Fibroblast of lung (primary cell): ENCODE measurements at regions not wholly inside any gene's neighbourhood (a gene's known extent, or its start where the extent isn't known, plus 50 kb on each side); places are given as distances from the start of the nearest gene placed in this dataset.

Source experiments
- DNase-seq, 2 donors: peaks; one replicate each; pipeline versions ENCODE4 v3.0.0 to v3.0.0-alpha.2; 2010; ENCODE audit warnings: low read depth in 2 of 2
- H2AFZ ChIP-seq: 2 replicates; pipeline ENCODE4 v1.5.1; 2012; ENCODE audit warnings: low read length, control low read depth, inconsistent platforms
- H3K27ac ChIP-seq: 2 replicates; pipeline ENCODE4 v1.5.1; 2011; ENCODE audit warnings: low read length, control low read depth; ENCODE audit not compliant: insufficient read depth
- H3K27me3 ChIP-seq: 2 replicates; pipeline ENCODE4 v1.5.1; 2011; ENCODE audit warnings: mild to moderate bottlenecking, low read length; ENCODE audit not compliant: control insufficient read depth, insufficient read depth
- H3K36me3 ChIP-seq: 2 replicates; pipeline ENCODE4 v1.5.1; 2011; ENCODE audit warnings: low read length; ENCODE audit not compliant: control insufficient read depth, insufficient read depth
- H3K4me1 ChIP-seq: 2 replicates; pipeline ENCODE4 v1.5.1; 2011; ENCODE audit warnings: low read length; ENCODE audit not compliant: control insufficient read depth, insufficient read depth; ENCODE audit errors: extremely low read depth
- H3K4me2 ChIP-seq: 2 replicates; pipeline ENCODE4 v1.5.1; 2011; ENCODE audit warnings: low read length, control low read depth; ENCODE audit not compliant: insufficient read depth; ENCODE audit errors: extremely low read depth
- H3K4me3 ChIP-seq, 4 experiments: fragments of 200-600 bp in 1 of 4; sonication (generic) in 1 of 4; replicated peaks in 1 of 4; 2 replicates each; pipeline ENCODE4 v1.5.1; 2011 to 2016; ENCODE audit warnings: low read length in 4 of 4, low read depth in 3 of 4, mild to moderate bottlenecking in 3 of 4, control low read depth in 2 of 4, inconsistent platforms in 1 of 4, mixed read lengths in 1 of 4; ENCODE audit not compliant: insufficient read depth in 1 of 4; ENCODE audit errors: control extremely low read depth in 1 of 4
- H3K79me2 ChIP-seq: 2 replicates; pipeline ENCODE4 v1.5.1; 2012; ENCODE audit warnings: mild to moderate bottlenecking, low read length, inconsistent platforms; ENCODE audit not compliant: control insufficient read depth, insufficient read depth
- H3K9ac ChIP-seq: 2 replicates; pipeline ENCODE4 v1.5.1; 2011; ENCODE audit warnings: mild to moderate bottlenecking, low read length, control low read depth; ENCODE audit not compliant: insufficient read depth
- H3K9me3 ChIP-seq: 2 replicates; pipeline ENCODE4 v1.5.1; 2012; ENCODE audit warnings: low read depth, low read length; ENCODE audit not compliant: control insufficient read depth, insufficient read depth
- H4K20me1 ChIP-seq: 2 replicates; pipeline ENCODE4 v1.5.1; 2011; ENCODE audit warnings: low read length; ENCODE audit not compliant: control insufficient read depth, insufficient read depth; ENCODE audit errors: extremely low read depth
- EZH2 ChIP-seq: IDR thresholded peaks from 2 replicates; pipeline ENCODE4 v1.5.1; 2012; ENCODE audit warnings: low read length, control low read depth, mild to moderate bottlenecking; ENCODE audit errors: missing control alignments
- TF ChIP-seq, protein P1 (sequence below), 2 donors: IDR thresholded peaks in 1 of 2; conservative IDR thresholded peaks in 1 of 2; 1 replicate in 1 of 2; 2 replicates in 1 of 2; pipeline ENCODE4 v1.5.1; 2011 to 2012; ENCODE audit warnings: low read length in 2 of 2, control low read depth in 1 of 2, inconsistent platforms in 1 of 2, low read depth in 1 of 2, mild to moderate bottlenecking in 1 of 2

DNA sequence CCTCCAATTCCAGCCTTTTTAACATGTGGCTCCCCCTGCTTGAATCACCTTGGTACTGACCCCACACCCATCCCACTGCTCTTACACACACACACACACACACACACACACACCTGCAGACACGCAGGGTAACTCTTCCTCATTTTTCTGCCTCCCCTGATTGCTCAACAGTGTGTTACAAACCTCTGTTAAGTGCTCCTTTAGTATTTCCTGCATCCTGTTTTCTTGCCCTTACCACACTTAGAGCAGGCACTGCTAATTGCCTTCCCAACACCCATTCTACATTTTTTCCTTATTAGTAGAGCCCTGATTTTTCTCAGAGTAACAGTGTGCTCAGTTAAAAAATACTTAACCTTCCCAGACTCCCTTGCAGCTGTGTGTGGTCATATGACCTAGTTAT, 184.0 kb downstream of the EBLN2 start:
- H3K9me3 ChIP-seq: no peaks in the 10 kb centered on the region
- TF ChIP-seq, protein P1, sequence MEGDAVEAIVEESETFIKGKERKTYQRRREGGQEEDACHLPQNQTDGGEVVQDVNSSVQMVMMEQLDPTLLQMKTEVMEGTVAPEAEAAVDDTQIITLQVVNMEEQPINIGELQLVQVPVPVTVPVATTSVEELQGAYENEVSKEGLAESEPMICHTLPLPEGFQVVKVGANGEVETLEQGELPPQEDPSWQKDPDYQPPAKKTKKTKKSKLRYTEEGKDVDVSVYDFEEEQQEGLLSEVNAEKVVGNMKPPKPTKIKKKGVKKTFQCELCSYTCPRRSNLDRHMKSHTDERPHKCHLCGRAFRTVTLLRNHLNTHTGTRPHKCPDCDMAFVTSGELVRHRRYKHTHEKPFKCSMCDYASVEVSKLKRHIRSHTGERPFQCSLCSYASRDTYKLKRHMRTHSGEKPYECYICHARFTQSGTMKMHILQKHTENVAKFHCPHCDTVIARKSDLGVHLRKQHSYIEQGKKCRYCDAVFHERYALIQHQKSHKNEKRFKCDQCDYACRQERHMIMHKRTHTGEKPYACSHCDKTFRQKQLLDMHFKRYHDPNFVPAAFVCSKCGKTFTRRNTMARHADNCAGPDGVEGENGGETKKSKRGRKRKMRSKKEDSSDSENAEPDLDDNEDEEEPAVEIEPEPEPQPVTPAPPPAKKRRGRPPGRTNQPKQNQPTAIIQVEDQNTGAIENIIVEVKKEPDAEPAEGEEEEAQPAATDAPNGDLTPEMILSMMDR (conservative IDR thresholded peaks at IDR 0.05 in 1 of 2, IDR thresholded peaks at IDR 0.05 in 1 of 2; ENCODE audit: low read depth in 1 of 2, low read length in 2 of 2): no peak
- TF ChIP-seq EZH2: no peak
- H3K79me2 ChIP-seq: no peaks in the 10 kb centered on the region
- no peaks in the 10 kb centered on the region for H3K27me3 ChIP-seq
- no peak overlapping the region for H3K9ac ChIP-seq
- H3K36me3 ChIP-seq: no peaks in the 10 kb centered on the region
- H3K4me1 ChIP-seq: no peaks in the 10 kb centered on the region
- no peaks in the 10 kb centered on the region for H4K20me1 ChIP-seq
- no peak overlapping the region for H2AFZ ChIP-seq
- no peak overlapping the region for H3K27ac ChIP-seq
- DNase-seq: no peak
- no peak overlapping the region for H3K4me3 ChIP-seq
- H3K4me2 ChIP-seq: no peak overlapping the region

DNA sequence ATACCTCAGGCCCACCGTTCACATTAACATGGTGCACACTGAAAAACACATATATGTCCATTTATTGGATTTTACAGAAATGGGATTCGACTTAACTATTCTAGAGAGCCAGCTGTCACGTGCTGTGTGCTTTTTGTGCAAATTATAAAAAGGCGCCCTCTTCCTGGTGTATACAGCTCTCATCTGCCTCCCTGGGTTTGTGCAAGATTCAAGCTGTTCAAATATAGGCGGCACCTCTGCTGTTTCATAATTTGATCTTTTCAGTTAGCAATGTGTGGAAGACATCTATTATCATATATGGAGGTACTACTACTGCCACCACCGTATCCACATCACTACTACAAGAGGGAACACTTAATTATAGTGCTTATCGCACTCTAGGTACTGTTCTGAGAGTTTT, 187.6 kb downstream of the EBLN2 start:
- Histone ChIP-seq H3K27ac (no peak overlapping the region), H3K79me2 (no peaks in the 10 kb centered on the region), H2AFZ (no peak overlapping the region), H3K4me1 (no peaks in the 10 kb centered on the region), H3K4me3 (no peak overlapping the region), H3K4me2 (no peak overlapping the region), H4K20me1 (no peaks in the 10 kb centered on the region), H3K9ac (no peak overlapping the region), H3K27me3 (no peaks in the 10 kb centered on the region), H3K36me3 (no peaks in the 10 kb centered on the region), H3K9me3 (no peaks in the 10 kb centered on the region)
- TF ChIP-seq, protein P1 (conservative IDR thresholded peaks at IDR 0.05 in 1 of 2, IDR thresholded peaks at IDR 0.05 in 1 of 2; ENCODE audit: low read depth in 1 of 2, low read length in 2 of 2): no peak
- no peak for TF ChIP-seq EZH2
- DNase-seq: no peak

DNA sequence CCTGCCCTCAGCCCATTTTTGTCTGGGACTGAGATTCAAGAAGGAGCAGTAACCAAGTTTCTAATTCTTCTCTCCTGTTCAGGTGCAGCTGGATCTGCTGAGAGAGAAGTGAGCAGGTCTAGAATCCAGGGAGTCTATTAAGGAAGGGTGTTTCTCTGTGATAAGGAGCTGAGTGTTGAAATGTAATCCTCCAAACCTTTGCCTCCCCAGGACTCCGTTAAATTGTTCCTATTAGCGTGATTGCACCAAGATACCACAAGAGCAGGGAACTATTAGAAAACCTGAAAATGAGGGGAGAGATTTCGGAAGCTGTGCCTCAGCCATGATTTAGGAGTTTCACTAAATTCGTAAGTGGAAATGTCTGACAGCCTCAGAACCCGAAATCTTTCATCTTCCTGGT, 192.6 kb downstream of the EBLN2 start:
- Histone ChIP-seq H3K9me3 (no peaks in the 10 kb centered on the region), H4K20me1 (no peaks in the 10 kb centered on the region), H3K27ac (no peak overlapping the region), H3K4me3 (no peak overlapping the region), H3K4me2 (no peak overlapping the region), H3K9ac (no peak overlapping the region), H2AFZ (no peak overlapping the region), H3K79me2 (no peaks in the 10 kb centered on the region), H3K27me3 (no peaks in the 10 kb centered on the region), H3K4me1 (no peaks in the 10 kb centered on the region), H3K36me3 (no peaks in the 10 kb centered on the region)
- DNase-seq: no peak
- no peak for TF ChIP-seq EZH2
- TF ChIP-seq, protein P1 (conservative IDR thresholded peaks at IDR 0.05 in 1 of 2, IDR thresholded peaks at IDR 0.05 in 1 of 2; ENCODE audit: low read depth in 1 of 2, low read length in 2 of 2): no peak
